ENCODE measurements at regions not wholly inside any gene's neighbourhood (a gene's known extent, or its start where the extent isn't known, plus 50 kb on each side); places are given as distances from the start of the nearest gene placed in this dataset.

DNA sequence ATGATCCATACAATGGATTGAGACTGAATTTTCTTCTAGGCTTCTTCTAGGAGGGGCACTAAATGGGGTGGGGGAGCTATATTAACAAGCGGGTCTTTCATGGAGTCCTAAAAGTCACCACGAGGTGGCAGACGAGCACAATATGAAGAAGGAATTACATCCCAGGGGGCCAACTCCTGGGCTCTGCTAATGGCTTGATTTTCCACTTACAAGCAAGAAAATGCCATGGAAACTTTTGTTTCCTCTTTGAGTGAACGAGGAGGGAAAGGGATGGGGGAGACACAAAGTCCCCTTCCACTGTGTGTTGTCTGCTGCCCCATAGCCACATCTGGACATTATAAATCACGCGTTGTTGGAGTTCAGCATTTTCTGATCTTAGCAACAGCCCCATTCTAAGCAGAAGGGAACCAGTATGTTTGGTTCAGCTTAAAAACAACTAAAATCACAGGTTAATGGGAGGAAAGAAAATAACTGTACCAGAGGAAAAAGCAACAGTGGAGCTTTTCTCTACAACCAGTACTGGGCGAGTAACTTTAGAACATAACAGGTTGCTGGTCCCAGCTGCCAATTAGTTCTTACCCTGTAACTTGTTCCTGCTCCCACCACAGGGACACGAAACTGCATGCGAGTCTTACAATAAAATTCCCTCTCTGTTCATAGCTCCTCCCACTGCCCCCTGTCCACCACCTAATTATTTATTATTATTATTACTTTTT is 285.0 kb upstream of the PARD3B start:
- intact Hi-C loops (cut with DNase I): loop anchor here (10.0 kb wide), 2 partner anchors 434 to 1684 kb away; no protein-coding TSS in a partner anchor
- H3K36me3 ChIP-seq: no peaks in the 10 kb centered on the region
- H3K27me3 ChIP-seq: no peaks in the 10 kb centered on the region
- peaks cover 0 to 22% (median 21%) of the 10 kb centered on the region in 4 donors for H3K4me1 ChIP-seq
- no peak for DNase-seq (ENCODE audit: extremely low spot score)
- no peaks in the 10 kb centered on the region for H3K9me3 ChIP-seq
- WGBS: 45% methylated on average over 9 of the region's 9 CpGs
- TF ChIP-seq, protein P1, sequence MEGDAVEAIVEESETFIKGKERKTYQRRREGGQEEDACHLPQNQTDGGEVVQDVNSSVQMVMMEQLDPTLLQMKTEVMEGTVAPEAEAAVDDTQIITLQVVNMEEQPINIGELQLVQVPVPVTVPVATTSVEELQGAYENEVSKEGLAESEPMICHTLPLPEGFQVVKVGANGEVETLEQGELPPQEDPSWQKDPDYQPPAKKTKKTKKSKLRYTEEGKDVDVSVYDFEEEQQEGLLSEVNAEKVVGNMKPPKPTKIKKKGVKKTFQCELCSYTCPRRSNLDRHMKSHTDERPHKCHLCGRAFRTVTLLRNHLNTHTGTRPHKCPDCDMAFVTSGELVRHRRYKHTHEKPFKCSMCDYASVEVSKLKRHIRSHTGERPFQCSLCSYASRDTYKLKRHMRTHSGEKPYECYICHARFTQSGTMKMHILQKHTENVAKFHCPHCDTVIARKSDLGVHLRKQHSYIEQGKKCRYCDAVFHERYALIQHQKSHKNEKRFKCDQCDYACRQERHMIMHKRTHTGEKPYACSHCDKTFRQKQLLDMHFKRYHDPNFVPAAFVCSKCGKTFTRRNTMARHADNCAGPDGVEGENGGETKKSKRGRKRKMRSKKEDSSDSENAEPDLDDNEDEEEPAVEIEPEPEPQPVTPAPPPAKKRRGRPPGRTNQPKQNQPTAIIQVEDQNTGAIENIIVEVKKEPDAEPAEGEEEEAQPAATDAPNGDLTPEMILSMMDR (IDR thresholded peaks at IDR 0.05): peak; percentile 78 to 82 (median 80)
- TF ChIP-seq EP300 (IDR thresholded peaks at IDR 0.05) (no peak), POLR2A (IDR thresholded peaks at IDR 0.05; ENCODE audit: low read depth) (no peak), POLR2AphosphoS5 (IDR thresholded peaks at IDR 0.05) (no peak)
- no peak overlapping the region for H3K4me3 ChIP-seq
- H3K27ac ChIP-seq (replicated peaks in 1 of 4): no peak overlapping the region

DNA sequence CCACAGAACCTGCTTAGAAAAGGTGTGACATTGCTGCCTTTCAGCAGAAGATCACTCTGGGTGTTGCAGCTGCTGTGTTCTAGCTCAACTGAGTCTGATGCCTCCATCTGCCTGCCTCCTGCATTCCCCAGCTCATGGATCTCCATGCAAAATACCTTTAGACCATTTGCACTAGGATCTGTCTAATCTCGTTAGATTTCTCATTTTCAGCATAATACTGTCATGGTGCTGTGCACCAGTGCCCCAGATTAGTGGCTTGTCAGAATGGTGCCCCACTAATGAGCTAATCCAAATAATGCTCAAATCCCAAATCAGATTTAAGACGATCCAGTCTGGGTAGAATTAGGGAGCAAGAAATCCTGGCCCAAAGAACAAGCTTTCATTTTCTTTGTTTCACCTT is 284.4 kb upstream of the PARD3B start:
- Histone ChIP-seq H3K4me3 (no peak overlapping the region), H3K4me1 (peaks cover 0 to 22% (median 21%) of the 10 kb centered on the region in 4 donors), H3K9me3 (no peaks in the 10 kb centered on the region), H3K27me3 (no peaks in the 10 kb centered on the region), H3K36me3 (no peaks in the 10 kb centered on the region), H3K27ac (replicated peaks in 1 of 4) (no peak overlapping the region)
- intact Hi-C loops (cut with DNase I): loop anchor here (10.0 kb wide), 2 partner anchors 434 to 1684 kb away; no protein-coding TSS in a partner anchor
- WGBS: 85% methylated on average over 2 of the region's 2 CpGs
- TF ChIP-seq POLR2AphosphoS5 (IDR thresholded peaks at IDR 0.05) (no peak), EP300 (IDR thresholded peaks at IDR 0.05) (no peak), POLR2A (IDR thresholded peaks at IDR 0.05; ENCODE audit: low read depth) (no peak)
- TF ChIP-seq, protein P1 (IDR thresholded peaks at IDR 0.05): no peak
- DNase-seq (ENCODE audit: extremely low spot score): no peak

DNA sequence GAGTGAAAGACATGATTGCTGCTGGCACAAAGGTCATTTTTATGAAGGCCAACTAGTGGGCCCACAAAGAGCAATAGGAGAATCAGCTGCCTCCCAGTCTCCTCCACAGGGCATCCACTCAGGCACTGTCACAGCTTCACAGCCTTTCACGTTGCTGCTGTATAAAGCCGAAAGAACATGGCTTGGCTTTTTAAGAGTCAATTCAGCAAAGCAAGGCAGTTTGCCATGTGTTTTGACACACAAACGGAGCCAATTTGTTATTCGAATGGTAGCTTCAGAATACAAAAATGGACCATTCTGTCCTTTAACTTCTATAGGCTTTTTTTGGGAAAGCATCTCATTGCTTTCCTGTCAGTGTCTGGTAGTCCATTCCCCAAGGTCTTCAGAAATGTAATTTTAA is 283.4 kb upstream of the PARD3B start:
- no peak overlapping the region for H3K4me3 ChIP-seq
- no peak for DNase-seq (ENCODE audit: extremely low spot score)
- no peaks in the 10 kb centered on the region for H3K36me3 ChIP-seq
- peaks cover 0 to 22% (median 21%) of the 10 kb centered on the region in 4 donors for H3K4me1 ChIP-seq
- intact Hi-C loops (cut with DNase I): loop anchor here (10.0 kb wide), 2 partner anchors 433 to 1683 kb away; no protein-coding TSS in a partner anchor
- 75% methylated on average over 4 of the region's 4 CpGs for whole genome bisulfite sequencing
- no peaks in the 10 kb centered on the region for H3K27me3 ChIP-seq
- H3K27ac ChIP-seq (replicated peaks in 1 of 4): no peak overlapping the region
- no peaks in the 10 kb centered on the region for H3K9me3 ChIP-seq
- no peak for TF ChIP-seq POLR2A (IDR thresholded peaks at IDR 0.05; ENCODE audit: low read depth)
- TF ChIP-seq POLR2AphosphoS5 (IDR thresholded peaks at IDR 0.05): no peak
- TF ChIP-seq, protein P1 (IDR thresholded peaks at IDR 0.05): no peak
- no peak for TF ChIP-seq EP300 (IDR thresholded peaks at IDR 0.05)

DNA sequence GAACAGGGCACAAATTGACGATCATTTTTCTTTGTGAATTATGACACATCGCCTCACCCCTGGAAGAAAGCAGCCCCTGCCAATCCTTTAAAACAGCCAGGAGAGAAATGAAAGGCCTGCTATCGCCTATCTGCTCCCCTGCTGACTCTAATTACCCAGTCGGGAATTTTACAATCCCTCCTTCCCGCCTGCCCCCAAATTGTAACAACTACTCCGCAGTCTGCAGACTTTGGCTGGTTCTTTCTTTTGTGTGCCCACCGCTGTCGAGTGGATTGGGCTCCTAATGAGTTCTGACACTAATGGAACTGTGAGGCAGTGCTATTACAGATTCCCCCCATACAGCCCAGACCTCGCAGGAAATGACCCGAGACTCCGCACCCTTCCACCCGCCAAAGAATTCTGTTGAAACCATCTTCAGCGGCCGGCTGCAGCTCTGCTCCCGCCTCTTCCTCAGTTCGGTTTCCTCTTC is 281.2 kb upstream of the PARD3B start:
- Histone ChIP-seq H3K27ac (replicated peaks in 1 of 4) (no peak overlapping the region), H3K36me3 (no peaks in the 10 kb centered on the region), H3K27me3 (no peaks in the 10 kb centered on the region), H3K4me3 (no peak overlapping the region), H3K9me3 (no peaks in the 10 kb centered on the region), H3K4me1 (peaks cover 0 to 22% (median 15%) of the 10 kb centered on the region in 4 donors)
- WGBS: 84% methylated on average over 16 of the region's 16 CpGs
- intact Hi-C loops (cut with DNase I): loop anchor here (10.0 kb wide), 2 partner anchors 431 to 1681 kb away; no protein-coding TSS in a partner anchor
- DNase-seq (ENCODE audit: extremely low spot score): no peak
- TF ChIP-seq, protein P1 (IDR thresholded peaks at IDR 0.05): no peak
- TF ChIP-seq POLR2AphosphoS5 (IDR thresholded peaks at IDR 0.05) (no peak), POLR2A (IDR thresholded peaks at IDR 0.05; ENCODE audit: low read depth) (no peak), EP300 (IDR thresholded peaks at IDR 0.05) (no peak)

Data from esophagus muscularis mucosa (tissue), 4 donors.